NOMO-1 treated with DMSO at 0.1 percent for 48 hours (cell line): ENCODE measurements at regions not wholly inside any gene's neighbourhood (a gene's known extent, or its start where the extent isn't known, plus 50 kb on each side); places are given as distances from the start of the nearest gene placed in this dataset.
"Not testable (repeated sequence)": the region's sequence is repeated elsewhere in the genome, so short reads cannot be mapped to it uniquely, and the experiment has no call there.

Source experiments
- DNase-seq: peaks from one replicate; lab custom pipeline; 2025; ENCODE audit not compliant: unreplicated experiment; lab: John Stamatoyannopoulos, UW

DNA sequence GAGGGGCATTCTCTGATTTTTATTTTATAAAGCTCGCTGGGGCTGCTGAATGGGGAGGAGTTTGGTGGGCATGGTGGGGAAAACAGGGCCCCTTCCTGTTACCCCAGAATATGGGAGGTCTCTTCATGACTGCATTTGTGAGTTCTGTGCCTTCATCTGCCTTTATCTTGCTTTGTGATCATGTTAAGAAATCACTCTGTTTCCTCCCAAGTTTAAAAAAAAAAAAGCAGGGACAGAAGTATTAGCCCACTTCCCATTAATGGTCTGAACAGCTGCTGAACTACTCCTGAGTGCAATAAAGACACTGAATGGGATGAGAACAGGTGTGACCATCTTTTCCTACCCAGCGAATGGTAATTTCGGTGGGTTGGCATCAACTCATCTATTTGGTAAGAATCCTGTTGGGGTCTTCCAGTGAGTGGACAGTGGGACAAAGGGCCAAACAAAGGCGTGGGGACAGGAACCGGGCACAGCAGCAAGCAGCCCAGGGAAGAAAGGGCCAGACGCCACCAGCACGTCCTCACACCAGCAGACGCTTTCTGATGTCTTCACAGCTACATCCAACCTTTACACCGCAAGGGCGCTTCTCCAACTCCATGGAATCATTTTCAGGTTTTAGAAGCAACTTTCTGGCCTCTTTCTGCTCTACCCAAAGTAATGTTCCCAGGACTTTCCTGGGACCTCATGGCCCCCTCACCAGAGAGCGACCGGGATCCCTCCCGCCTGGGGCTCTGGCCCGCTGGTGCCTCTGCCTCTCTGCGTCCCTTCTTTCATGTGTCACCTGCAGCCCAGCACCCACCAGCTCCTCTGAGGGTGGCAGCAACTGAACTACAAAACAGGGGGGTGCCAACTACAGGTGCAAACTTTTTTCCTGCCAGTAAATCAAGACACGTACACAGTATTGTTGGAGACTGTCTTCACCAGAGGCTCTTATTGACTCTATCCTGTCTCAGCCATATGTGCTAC lies 160.2 kb downstream of the ADSS2 start:
- no peak for DNase-seq

DNA sequence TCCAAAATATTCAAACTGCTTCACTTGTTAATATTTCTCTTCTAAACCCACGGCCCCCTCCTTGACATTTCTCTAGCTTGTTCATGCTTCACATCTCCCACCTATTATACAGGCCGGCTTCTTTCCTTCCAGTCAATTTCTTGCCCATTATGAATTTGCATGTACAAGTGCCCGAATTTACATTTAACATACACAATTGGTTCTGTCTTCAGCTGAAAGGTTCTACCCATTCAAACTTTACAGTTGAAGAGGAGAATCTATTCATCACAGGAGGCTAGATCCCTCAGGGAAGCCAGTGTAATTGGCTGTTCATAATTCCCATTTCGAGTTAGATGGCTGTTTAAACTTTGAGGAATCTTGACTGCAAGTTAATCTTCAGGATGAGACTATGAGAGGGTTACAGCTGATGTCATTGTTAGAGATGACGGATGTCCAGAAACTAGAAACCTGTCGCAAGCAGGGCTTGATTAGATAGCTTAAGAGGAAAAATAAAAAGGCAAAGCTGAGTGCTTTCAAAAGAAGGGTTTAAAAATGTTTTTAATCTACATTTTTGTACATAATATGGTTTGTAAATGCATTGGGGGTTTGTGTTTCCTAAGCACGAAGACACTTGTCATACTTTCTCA lies 157.0 kb downstream of the ADSS2 start:
- no peak for DNase-seq

GRCh38 chr1:244296003-244296402 lies 155.7 kb downstream of the ADSS2 start:
- no peak for DNase-seq

DNA sequence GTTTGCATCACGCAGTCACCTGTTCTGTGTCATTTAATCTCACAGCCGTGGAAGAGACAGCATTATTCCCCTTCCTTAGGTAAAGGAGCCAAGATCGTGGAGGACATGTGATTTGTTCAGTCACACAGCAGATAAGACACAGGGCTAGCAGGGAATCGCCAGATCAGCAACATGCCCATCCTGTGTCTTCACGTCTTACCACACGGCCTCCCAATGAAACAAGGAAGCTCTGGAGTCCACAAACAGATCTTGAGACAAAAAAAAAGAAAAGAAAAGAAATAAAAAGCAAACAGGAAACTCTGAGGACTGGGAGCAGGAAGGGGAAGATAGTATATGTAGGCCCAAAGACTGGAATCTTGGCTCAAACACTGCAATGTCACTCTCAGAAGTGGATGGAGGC lies 155.3 kb downstream of the ADSS2 start:
- no peak for DNase-seq

- no peak for DNase-seq
Measured at GRCh38 chr1:244297087-244297486, 154.6 kb downstream of the ADSS2 start.

DNA sequence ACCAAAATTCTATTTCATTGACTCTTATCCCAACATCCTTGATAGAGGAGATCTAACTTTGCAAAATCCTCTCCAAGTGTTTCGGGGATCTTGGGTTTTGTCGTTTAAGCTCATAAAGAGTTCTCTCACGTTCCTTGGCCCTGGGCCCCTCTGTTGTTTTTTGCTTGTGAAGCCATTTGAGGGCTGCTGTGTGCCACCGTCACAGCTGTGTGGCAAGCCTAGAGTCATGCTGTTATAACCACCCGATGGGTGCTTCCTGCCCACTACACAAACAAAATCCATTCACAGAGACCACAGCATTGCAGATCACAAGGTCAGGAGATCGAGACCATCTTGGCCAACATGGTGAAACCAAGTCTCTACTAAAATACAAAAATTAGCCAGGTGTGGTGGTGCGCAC lies 154.1 kb downstream of the ADSS2 start:
- DNase-seq: no peak

- not testable (repeated sequence) for DNase-seq
Measured at GRCh38 chr1:244300029-244300375, 151.7 kb downstream of the ADSS2 start.

- no peak for DNase-seq
Measured at GRCh38 chr1:244301595-244302130, 150.0 kb downstream of the ADSS2 start.

- no peak for DNase-seq
Measured at GRCh38 chr1:244302876-244303609, 148.7 kb downstream of the ADSS2 start.

- DNase-seq: no peak
Measured at GRCh38 chr1:244303610-244303969, 148.1 kb downstream of the ADSS2 start.

GRCh38 chr1:244304156-244304555 lies 147.6 kb downstream of the ADSS2 start:
- DNase-seq: no peak

GRCh38 chr1:244304656-244305055 lies 147.1 kb downstream of the ADSS2 start:
- no peak for DNase-seq

GRCh38 chr1:244305776-244306341 lies 145.8 kb downstream of the ADSS2 start:
- DNase-seq: no peak

GRCh38 chr1:244306544-244306943 lies 145.2 kb downstream of the ADSS2 start:
- DNase-seq: no peak

DNA sequence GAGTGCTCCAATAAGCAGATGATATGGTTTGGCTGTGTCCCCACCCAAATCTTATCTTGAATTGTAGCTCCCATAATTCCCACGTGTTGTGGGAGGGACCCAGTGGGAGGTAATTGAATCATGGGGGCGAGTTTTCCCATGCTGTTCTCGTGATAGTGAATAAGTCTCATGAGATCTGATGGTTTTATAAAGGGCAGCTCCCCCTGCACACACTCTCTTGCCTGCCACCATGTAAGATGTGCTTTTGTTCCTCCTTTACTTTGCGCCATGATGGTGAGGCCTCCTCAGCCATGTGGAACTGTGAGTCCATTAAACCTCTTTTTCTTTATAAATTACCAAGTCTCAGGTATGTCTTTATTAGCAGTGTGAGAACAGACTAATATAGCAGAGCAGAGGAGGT lies 142.5 kb downstream of the ADSS2 start:
- DNase-seq: not testable (repeated sequence)

DNA sequence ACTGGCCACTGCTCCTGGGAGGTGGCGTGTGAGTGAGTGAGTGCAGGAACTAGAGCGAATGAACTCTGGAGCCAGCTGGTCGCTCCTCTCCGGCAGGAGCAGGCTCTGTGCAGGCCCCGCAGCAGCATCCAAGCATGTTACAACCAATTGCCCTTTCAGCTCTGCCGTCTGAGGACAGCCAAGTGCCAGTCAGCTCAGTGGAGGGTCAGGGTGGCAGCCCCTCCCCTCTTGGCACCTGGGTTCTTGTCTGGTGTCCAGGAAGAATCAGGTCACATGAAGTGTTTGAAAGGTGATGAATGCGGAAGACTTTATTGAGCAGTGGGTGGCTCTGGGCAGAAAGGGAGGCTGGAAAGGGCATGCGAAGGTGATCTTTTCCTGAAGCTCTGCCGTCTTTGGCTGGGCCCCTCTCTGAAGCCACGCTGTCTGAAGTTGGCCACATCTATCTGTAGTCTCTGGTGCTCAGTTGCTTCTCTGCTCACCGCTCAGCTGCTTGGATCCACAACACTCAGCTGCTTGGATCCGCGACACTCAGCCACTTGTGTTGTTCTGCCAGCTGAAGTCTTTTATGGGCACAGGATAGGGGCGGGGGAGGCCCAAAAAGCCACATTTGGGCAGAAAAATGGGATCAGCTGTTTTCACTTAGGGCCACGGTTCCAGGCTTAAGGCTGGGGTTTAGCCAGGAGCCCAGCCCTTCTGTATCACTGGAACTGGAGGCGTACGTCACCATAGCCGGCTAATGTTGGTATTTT lies 139.8 kb downstream of the ADSS2 start:
- no peak for DNase-seq

DNA sequence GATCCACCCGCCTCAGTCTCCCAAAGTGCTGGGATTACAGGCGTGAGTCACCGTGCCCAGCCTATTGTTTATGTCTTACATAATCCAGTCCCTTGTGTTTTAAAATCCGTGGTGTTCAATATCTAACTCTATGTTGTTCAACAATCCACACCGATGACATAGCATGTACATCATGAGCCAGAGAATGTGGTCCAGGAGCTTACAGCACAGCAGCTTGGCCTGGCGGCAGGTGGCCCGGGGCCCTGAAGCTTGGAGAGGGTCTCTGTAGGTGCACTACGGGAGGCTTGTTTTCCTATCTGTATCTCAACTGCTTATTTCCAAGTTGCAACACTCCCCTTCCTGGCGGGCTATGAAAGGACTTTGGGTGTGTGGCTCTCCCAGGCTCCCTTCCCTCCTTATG lies 138.4 kb downstream of the ADSS2 start:
- no peak for DNase-seq

DNA sequence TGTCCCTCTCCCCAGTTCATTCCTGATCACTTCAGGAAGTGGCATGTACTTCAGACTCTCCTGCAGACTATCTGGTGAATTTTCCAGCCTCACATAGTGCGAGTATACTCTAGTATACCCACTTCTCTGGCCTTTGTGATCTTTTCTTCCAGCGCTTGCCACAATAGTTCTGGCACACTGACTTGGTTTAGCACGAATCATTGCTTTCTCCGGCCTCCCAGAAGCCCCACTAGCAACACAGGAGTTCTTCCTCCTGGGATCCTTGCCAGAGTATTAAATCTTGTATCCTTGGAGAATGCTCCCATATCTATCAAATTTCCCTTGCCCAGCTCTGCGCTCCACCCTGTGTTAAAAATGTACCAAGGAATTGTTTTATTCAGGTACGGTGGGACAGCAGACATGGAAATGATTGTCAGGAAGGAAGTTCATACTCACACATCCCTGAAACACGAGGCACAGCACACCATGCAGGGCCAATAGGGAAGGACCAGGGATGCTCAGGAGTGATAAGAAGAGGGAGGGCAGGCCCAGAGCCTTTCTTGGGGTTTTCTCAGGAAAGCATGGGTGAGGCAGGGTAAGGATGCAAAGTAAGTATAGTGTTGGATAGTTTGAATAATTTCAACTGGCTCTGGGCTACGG lies 136.7 kb downstream of the ADSS2 start:
- no peak for DNase-seq

DNA sequence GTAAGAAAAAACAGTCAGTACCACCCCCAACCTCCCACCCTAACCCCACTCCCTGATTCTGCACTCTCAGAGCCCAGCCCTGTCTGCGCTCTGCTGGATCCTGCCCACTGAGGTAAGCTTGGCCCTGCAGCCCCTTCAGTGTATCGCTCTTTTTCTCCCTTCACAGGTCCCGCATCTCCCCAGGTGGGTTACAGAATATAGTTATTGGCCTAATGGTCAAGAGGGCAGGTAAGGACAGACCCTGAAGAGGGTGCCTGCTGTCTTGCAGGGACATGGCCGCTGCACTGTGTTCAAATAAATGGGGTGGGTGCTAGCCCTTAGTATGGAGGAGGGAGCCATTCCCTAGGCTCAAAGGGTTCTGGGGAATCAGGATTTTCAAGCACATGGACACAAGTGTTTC lies 135.7 kb downstream of the ADSS2 start:
- no peak for DNase-seq

DNA sequence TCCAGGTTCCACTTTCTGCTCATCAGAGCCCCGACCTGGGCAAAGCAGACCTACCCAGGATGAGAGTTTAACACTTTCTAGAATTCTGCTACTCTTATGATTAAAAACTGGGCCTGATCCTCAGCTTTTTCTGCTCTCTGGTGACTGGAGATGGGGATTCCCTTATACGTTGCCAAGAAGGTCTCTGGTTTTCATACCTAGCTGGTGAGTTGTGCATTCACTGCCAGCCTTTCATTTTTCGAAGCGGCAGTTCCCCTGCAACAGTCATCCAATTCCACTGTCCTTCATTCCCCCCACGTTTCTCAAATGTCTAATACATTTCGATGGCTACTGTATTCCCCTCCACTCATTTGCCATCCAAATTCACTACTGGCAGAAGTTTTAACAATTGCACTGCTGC lies 135.3 kb downstream of the ADSS2 start:
- DNase-seq: no peak
